ENCODE measurements at regions not wholly inside any gene's neighbourhood (a gene's known extent, or its start where the extent isn't known, plus 50 kb on each side); places are given as distances from the start of the nearest gene placed in this dataset.

DNA sequence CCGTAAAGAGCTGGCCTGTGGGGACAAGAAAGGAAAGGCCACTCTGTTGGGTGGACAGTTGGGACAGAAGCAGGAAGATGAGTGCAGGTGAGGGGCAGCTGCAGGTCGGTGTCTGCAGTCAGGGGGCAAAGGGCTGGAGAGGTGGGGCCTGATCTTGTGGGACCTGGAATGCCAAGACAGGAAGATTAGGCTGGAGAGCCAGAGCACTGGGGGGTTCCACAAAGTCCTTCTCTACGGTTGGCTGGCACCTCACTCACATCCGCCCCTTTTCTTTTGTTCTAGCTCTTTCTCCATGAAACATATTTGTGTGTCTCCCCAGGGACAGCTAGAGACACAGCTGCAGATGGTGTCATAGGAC, 404.1 kb downstream of the PTPRU start:
- no peak for DNase-seq (ENCODE audit: low read depth)
- H3K4me3 ChIP-seq (ENCODE audit: low read depth, low read length), result no peak overlapping the region
- TF ChIP-seq CTCF (IDR thresholded peaks at IDR 0.05; ENCODE audit: low read depth, low read length) (no peak), POLR2A (IDR thresholded peaks at IDR 0.05; ENCODE audit: extremely low read depth, insufficient read length) (no peak), MYC (IDR thresholded peaks at IDR 0.05; ENCODE audit: low read depth, low read length) (no peak)
- TF ChIP-seq, protein P1, sequence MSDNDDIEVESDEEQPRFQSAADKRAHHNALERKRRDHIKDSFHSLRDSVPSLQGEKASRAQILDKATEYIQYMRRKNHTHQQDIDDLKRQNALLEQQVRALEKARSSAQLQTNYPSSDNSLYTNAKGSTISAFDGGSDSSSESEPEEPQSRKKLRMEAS (IDR thresholded peaks at IDR 0.05; ENCODE audit: low read depth, low read length), result no peak

DNA sequence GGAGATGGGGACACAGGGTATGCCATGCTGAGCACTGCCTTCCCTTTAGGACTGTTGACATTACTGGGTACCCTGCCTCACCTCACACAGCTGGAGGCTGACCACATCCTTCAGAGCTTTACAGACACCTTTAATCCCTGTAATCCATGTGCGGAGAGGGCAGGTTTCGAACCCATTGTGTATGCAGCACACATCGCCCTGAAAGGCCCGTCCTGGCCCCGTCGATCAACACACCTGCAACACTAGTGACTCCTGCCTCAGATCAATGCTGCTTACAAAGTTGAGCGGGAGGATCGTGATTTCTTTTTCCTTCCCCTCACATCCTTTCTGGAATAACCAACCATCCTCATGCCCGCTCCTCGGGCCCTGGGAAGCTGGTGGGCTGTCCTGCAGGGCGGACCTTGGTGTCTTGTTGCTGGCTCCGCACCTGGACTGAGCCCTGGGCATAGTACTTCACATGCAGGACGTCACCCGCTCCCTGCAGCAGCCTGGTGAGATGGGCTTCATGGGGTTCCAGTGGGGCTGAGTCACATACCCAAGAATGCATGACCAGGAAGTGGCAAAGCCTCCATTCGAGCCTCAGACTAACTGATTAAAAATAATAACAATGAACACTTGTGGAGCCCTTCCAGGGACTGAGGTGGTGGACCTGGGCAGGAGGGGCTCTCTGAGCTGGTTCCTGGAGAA, 403.6 kb downstream of the PTPRU start:
- DNase-seq (ENCODE audit: low read depth), result no peak
- no peak overlapping the region for H3K4me3 ChIP-seq (ENCODE audit: low read depth, low read length)
- TF ChIP-seq POLR2A (IDR thresholded peaks at IDR 0.05; ENCODE audit: extremely low read depth, insufficient read length) (no peak), MYC (IDR thresholded peaks at IDR 0.05; ENCODE audit: low read depth, low read length) (no peak), CTCF (IDR thresholded peaks at IDR 0.05; ENCODE audit: low read depth, low read length) (no peak)
- TF ChIP-seq, protein P1 (IDR thresholded peaks at IDR 0.05; ENCODE audit: low read depth, low read length), result no peak

DNA sequence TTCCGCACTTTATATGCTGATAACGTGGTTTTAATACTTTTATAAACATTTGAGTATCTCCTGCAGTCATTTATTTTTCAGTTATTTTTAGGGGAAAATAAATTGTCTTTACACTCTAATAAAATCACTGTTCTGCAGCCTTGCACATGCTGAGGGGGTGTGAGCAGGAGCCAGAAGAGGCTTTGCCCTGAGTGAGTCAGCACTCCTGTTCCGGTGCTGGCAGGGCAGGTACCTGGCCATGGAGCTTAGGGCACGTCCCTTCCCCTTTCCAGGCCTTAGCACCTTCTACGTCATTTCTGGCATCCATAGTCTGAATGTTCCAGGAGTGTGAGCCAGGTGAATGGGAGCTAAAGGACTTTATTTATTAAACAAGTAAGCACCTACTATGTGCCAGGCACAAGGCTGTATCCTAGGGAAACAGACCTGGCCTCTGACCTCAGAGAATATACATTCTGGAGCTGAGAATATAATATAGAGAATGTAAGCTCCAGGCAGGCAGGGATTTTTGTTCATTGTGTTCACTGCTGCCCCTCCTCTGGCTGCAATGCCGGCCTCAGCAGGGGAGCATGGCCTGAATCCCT, 402.9 kb downstream of the PTPRU start:
- no peak for DNase-seq (ENCODE audit: low read depth)
- no peak overlapping the region for H3K4me3 ChIP-seq (ENCODE audit: low read depth, low read length)
- TF ChIP-seq POLR2A (IDR thresholded peaks at IDR 0.05; ENCODE audit: extremely low read depth, insufficient read length) (no peak), CTCF (IDR thresholded peaks at IDR 0.05; ENCODE audit: low read depth, low read length) (no peak), MYC (IDR thresholded peaks at IDR 0.05; ENCODE audit: low read depth, low read length) (no peak)
- TF ChIP-seq, protein P1 (IDR thresholded peaks at IDR 0.05; ENCODE audit: low read depth, low read length), result no peak

DNA sequence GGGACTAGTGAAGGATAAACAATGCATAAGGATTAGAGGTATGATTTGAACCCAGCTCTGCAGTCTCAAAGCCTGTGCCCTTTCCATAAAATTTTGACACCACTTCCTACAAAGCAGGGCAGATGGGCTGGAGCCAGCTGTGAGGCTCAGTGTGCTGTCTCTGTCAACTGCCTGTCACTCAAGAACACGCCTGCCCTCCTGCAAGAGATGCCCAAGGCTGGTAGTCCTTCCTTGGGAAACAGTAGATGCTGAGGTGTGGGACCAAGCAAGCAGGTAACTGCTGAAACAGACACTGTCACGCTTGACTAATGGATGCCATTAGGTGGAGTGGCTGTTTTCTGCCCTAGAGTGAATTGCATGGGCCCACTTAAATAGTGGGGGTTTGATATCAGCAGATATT, 402.0 kb downstream of the PTPRU start:
- TF ChIP-seq, protein P1 (IDR thresholded peaks at IDR 0.05; ENCODE audit: low read depth, low read length), result no peak
- TF ChIP-seq CTCF (IDR thresholded peaks at IDR 0.05; ENCODE audit: low read depth, low read length) (no peak), MYC (IDR thresholded peaks at IDR 0.05; ENCODE audit: low read depth, low read length) (no peak), POLR2A (IDR thresholded peaks at IDR 0.05; ENCODE audit: extremely low read depth, insufficient read length) (no peak)
- no peak overlapping the region for H3K4me3 ChIP-seq (ENCODE audit: low read depth, low read length)
- no peak for DNase-seq (ENCODE audit: low read depth)

DNA sequence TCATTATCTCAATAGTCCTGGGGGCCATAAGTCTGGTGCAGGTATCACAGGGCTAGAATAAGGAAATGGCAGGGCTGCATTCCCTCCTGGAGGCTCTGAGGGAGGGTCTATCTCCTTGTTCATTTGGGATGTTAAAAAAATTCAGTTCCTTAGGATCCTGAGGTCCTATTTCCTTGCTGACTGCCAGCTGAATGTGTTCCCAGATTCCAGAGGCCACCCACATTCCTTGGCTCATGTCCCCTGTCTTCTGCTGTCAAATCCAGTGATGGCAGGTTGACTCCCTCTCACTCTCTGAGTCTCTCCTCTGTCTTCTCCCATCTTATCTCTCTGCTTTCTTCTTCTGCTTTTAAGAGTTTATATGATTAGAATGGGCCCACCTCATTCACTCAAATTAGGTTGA, 400.6 kb downstream of the PTPRU start:
- no peak for DNase-seq (ENCODE audit: low read depth)
- H3K4me3 ChIP-seq (ENCODE audit: low read depth, low read length), result no peak overlapping the region
- TF ChIP-seq CTCF (IDR thresholded peaks at IDR 0.05; ENCODE audit: low read depth, low read length) (no peak), MYC (IDR thresholded peaks at IDR 0.05; ENCODE audit: low read depth, low read length) (no peak), POLR2A (IDR thresholded peaks at IDR 0.05; ENCODE audit: extremely low read depth, insufficient read length) (no peak)
- TF ChIP-seq, protein P1 (IDR thresholded peaks at IDR 0.05; ENCODE audit: low read depth, low read length), result no peak

All from NB4 (cell line).